Heart left ventricle (tissue), 13 donors: ENCODE measurements at regions not wholly inside any gene's neighbourhood (a gene's known extent, or its start where the extent isn't known, plus 50 kb on each side); places are given as distances from the start of the nearest gene placed in this dataset.

ENCODE experiments used
- POLR2A ChIP-seq, 2 donors: fragments of 450-650 bp; IDR thresholded peaks; one replicate each; pipeline ENCODE4 v1.6.1; 2017; ENCODE audit warnings: antibody characterized with exemption in 2 of 2, mild to moderate bottlenecking in 2 of 2, moderate library complexity in 2 of 2
- TF ChIP-seq, protein P1 (sequence below), 12 donors: fragments of 200-600 bp; sonication (generic) in 4 of 12; IDR thresholded peaks; one replicate each; pipeline versions ENCODE4 v1.5.0 to v1.8.0; 2018 to 2022; ENCODE audit warnings: antibody characterized with exemption in 12 of 12, mild to moderate bottlenecking in 5 of 12
- donor health status: ischemic (EF 13 %, LVEDD 7.1; RV severe dilation, severe dysfunction).
- donor health status: DM: no; HTN: yes; CAD: no.
- donor health status: DM: no; HTN: no; CAD: no.
- donor health status: ischemic (EF 25% LVEDD 6.9; RV normal size, moderate dysfunction).
- donor health status: ischemic (EF 25% LVEDD 5.7; RV mildly dilated, moderate dysfunction).
- donor health status: ischemic (EF 35%, LVEDD 5.7; RV mildly dilated, moderate dysfunction).
- donor health status: nonischemic (EF 11% LVEDD 7.7; RV severe dilation, severe dysfunction).
- donor health status: DM: yes; HTN: yes; CAD: no.
- donor health status: PGD.
- donor health status: ischemic (EF 29% LVEDD 5.4; RV normal size, mild dysfunction).
- donor health status: nonischemic (EF 23%, LVEDD 6.1; RV moderate dilation, normal function).

DNA sequence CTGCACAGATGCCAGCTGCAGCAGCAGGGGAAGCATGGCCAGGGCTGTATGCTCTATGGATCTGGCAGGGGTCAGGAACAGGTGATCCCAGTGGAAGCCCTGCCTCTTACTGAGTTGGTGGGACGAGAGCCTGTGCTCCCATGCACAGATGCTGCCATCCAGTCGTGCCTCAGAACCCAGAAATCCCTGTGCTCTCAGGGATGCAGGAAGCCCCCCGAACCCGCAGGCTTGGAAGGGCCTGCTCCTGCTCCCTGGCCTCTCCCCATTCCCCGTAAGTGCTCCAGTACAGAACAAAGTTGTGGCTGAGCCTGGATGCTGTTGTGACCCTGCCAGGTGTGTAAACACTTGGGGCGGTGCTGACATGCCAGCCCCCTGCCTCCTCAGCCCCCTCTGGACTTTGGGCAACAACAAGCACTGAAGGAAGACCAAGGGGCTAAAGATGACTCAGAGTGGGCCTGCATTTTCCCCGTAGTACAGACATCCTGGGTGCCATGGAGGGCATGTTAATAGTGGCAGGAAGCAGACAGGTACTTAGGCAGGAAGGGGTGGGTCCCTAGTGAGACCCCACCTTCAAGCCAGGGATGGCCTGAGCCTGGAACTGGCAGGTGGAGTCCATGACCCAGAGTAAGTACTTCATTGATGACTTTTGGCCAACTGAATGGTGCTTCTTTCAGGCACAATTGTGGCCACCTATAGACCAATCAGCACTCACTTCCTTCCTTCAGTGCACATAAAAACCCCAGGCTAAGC is 1640.7 kb downstream of the C4orf33 start:
- TF ChIP-seq, protein P1, sequence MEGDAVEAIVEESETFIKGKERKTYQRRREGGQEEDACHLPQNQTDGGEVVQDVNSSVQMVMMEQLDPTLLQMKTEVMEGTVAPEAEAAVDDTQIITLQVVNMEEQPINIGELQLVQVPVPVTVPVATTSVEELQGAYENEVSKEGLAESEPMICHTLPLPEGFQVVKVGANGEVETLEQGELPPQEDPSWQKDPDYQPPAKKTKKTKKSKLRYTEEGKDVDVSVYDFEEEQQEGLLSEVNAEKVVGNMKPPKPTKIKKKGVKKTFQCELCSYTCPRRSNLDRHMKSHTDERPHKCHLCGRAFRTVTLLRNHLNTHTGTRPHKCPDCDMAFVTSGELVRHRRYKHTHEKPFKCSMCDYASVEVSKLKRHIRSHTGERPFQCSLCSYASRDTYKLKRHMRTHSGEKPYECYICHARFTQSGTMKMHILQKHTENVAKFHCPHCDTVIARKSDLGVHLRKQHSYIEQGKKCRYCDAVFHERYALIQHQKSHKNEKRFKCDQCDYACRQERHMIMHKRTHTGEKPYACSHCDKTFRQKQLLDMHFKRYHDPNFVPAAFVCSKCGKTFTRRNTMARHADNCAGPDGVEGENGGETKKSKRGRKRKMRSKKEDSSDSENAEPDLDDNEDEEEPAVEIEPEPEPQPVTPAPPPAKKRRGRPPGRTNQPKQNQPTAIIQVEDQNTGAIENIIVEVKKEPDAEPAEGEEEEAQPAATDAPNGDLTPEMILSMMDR (IDR thresholded peaks at IDR 0.05), result no peak
- no peak for TF ChIP-seq POLR2A (IDR thresholded peaks at IDR 0.05)
